OCI-LY7 (cell line): ENCODE measurements at regions not wholly inside any gene's neighbourhood (a gene's known extent, or its start where the extent isn't known, plus 50 kb on each side); places are given as distances from the start of the nearest gene placed in this dataset.

Experiments used
- BruUV-seq: library from RNA; stranded (reverse); fragments of 400-500 nt; replicated peaks from 2 replicates; lab custom pipeline; 2021; lab: Mats Ljungman, UMichigan
- CTCF ChIA-PET: fragments of 300-600 bp; sonication (Branson Sonifier 250); formaldehyde crosslinking; loops from one replicate; lab custom pipeline; 2022; ENCODE audit warnings: antibody characterized with exemption; ENCODE audit not compliant: unreplicated experiment; lab: Charles Lee
- POLR2A ChIA-PET: fragments of 300-600 bp; sonication (Branson Sonifier 250); formaldehyde crosslinking; loops from one replicate; lab custom pipeline; 2022; ENCODE audit warnings: antibody characterized with exemption; lab: Charles Lee
- DNase-seq: peaks from one replicate; pipeline ENCODE4 v3.0.0-alpha.2; 2015; ENCODE audit warnings: low spot score
- H2AFZ ChIP-seq: fragments of 200-600 bp; sonication (generic), shearing (Covaris generic); 2 replicates; pipeline ENCODE4 v1.6.1; 2014; ENCODE audit warnings: mild to moderate bottlenecking, antibody characterized with exemption, low read length, moderate library complexity
- H3K27ac ChIP-seq: fragments of 200-600 bp; sonication (generic); 2 replicates; pipeline ENCODE4 v1.5.1; 2014; ENCODE audit warnings: mixed run types, low read depth, mild to moderate bottlenecking, moderate library complexity, low read length, inconsistent platforms; ENCODE audit not compliant: poor library complexity, severe bottlenecking
- H3K36me3 ChIP-seq: fragments of 200-600 bp; sonication (generic); 2 replicates; pipeline ENCODE4 v1.6.1; 2014; ENCODE audit warnings: mild to moderate bottlenecking, antibody characterized with exemption, low read length, moderate library complexity, mixed read lengths; ENCODE audit not compliant: insufficient read depth
- H3K4me1 ChIP-seq: fragments of 200-600 bp; sonication (generic); 2 replicates; pipeline ENCODE4 v1.5.1; 2014; ENCODE audit warnings: mild to moderate bottlenecking, low read length; ENCODE audit not compliant: insufficient read depth, poor library complexity, severe bottlenecking
- H3K4me2 ChIP-seq: fragments of 200-600 bp; sonication (generic); 2 replicates; pipeline ENCODE4 v1.6.1; 2014; ENCODE audit warnings: mild to moderate bottlenecking, low read length
- H3K4me3 ChIP-seq: fragments of 200-600 bp; sonication (generic); 2 replicates; pipeline ENCODE4 v1.5.1; 2014; ENCODE audit warnings: mild to moderate bottlenecking, low read depth, low read length; ENCODE audit not compliant: poor library complexity, severe bottlenecking
- H3K79me2 ChIP-seq: fragments of 200-600 bp; sonication (generic); 2 replicates; pipeline ENCODE4 v1.6.1; 2016; ENCODE audit warnings: low read depth, mild to moderate bottlenecking, low read length, moderate library complexity, mixed read lengths; ENCODE audit not compliant: insufficient read depth
- H3K9me2 ChIP-seq: fragments of 200-600 bp; sonication (generic); 2 replicates; pipeline ENCODE4 v1.6.1; 2016; ENCODE audit warnings: mild to moderate bottlenecking, low read length, mixed read lengths; ENCODE audit not compliant: insufficient read depth
- H3K9me3 ChIP-seq: fragments of 200-600 bp; sonication (generic); 2 replicates; pipeline ENCODE4 v1.6.1; 2014; ENCODE audit warnings: mild to moderate bottlenecking, mixed run types, low read length, mixed read lengths
- H4K20me1 ChIP-seq: fragments of 200-600 bp; sonication (generic); 2 replicates; pipeline ENCODE4 v1.6.1; 2014; ENCODE audit warnings: mild to moderate bottlenecking, antibody characterized with exemption, low read length, moderate library complexity, mixed read lengths; ENCODE audit not compliant: insufficient read depth
- CTCF ChIP-seq: fragments of 200-600 bp; sonication (generic); conservative IDR thresholded peaks from 2 replicates; pipeline ENCODE4 v1.5.1; 2014; ENCODE audit warnings: mild to moderate bottlenecking, antibody characterized with exemption, low read length, moderate library complexity, mixed read lengths
- EZH2phosphoT487 ChIP-seq: fragments of 200-600 bp; sonication (generic); IDR thresholded peaks from 2 replicates; pipeline ENCODE4 v1.6.1; 2018; ENCODE audit warnings: low read depth, borderline replicate concordance, mild to moderate bottlenecking, mixed run types, antibody characterized with exemption, low read length, moderate library complexity, mixed read lengths
- intact Hi-C: fragments of 100-400 bp; cut with micrococcal nuclease; formaldehyde crosslinking; loops from one replicate; pipeline ENCODE4 v1.10.0; 2022; ENCODE audit not compliant: unreplicated experiment

GRCh38 chr6:48859562-48860123, 603.4 kb downstream of the MMUT start:
- Histone ChIP-seq H3K9me2 (no peaks in the 10 kb centered on the region), H3K79me2 (no peaks in the 10 kb centered on the region), H3K36me3 (no peaks in the 10 kb centered on the region), H4K20me1 (no peaks in the 10 kb centered on the region), H3K4me2 (no peak overlapping the region), H3K4me1 (no peaks in the 10 kb centered on the region), H3K9me3 (no peaks in the 10 kb centered on the region), H3K4me3 (no peak overlapping the region), H2AFZ (no peak overlapping the region), H3K27ac (no peak overlapping the region)
- intact Hi-C loops = no loop called here
- no TSS peak for BruUV-seq
- POLR2A ChIA-PET = no interaction called here
- CTCF ChIA-PET = no interaction called here
- no peak for DNase-seq
- no peak for TF ChIP-seq CTCF
- TF ChIP-seq EZH2phosphoT487 = no peak

- no peak overlapping the region for H3K4me3 ChIP-seq
- no peaks in the 10 kb centered on the region for H3K79me2 ChIP-seq
- no peak overlapping the region for H2AFZ ChIP-seq
- H3K36me3 ChIP-seq = no peaks in the 10 kb centered on the region
- no peak overlapping the region for H3K4me2 ChIP-seq
- TF ChIP-seq EZH2phosphoT487 (no peak), CTCF (no peak)
- ChIA-PET CTCF (no interaction called here), POLR2A (no interaction called here)
- H4K20me1 ChIP-seq = no peaks in the 10 kb centered on the region
- intact Hi-C loops = no loop called here
- H3K27ac ChIP-seq = no peak overlapping the region
- no peaks in the 10 kb centered on the region for H3K9me3 ChIP-seq
- no peaks in the 10 kb centered on the region for H3K4me1 ChIP-seq
- no TSS peak for BruUV-seq
- DNase-seq = no peak
- no peaks in the 10 kb centered on the region for H3K9me2 ChIP-seq
Measured at GRCh38 chr6:48845219-48845618, 617.8 kb downstream of the MMUT start.

- Histone ChIP-seq H3K4me1 (no peaks in the 10 kb centered on the region), H3K9me3 (no peaks in the 10 kb centered on the region), H3K27ac (no peak overlapping the region), H4K20me1 (no peaks in the 10 kb centered on the region), H3K79me2 (no peaks in the 10 kb centered on the region), H2AFZ (no peak overlapping the region), H3K36me3 (no peaks in the 10 kb centered on the region), H3K4me3 (no peak overlapping the region), H3K4me2 (no peak overlapping the region), H3K9me2 (no peaks in the 10 kb centered on the region)
- no peak for TF ChIP-seq EZH2phosphoT487
- TF ChIP-seq CTCF = no peak
- intact Hi-C loops = no loop called here
- BruUV-seq = no TSS peak
- DNase-seq = no peak
- ChIA-PET POLR2A (interaction anchor here (0.6 kb wide), 1 partner anchor 18 kb away, joined by 3 read pairs; no protein-coding TSS in a partner anchor), CTCF (no interaction called here)
Measured at GRCh38 chr6:48844696-48845095, 618.4 kb downstream of the MMUT start.
